ENCODE measurements at regions not wholly inside any gene's neighbourhood (a gene's known extent, or its start where the extent isn't known, plus 50 kb on each side); places are given as distances from the start of the nearest gene placed in this dataset.

- TF ChIP-seq CTCF (conservative IDR thresholded peaks at IDR 0.05 in 1 of 2, IDR thresholded peaks at IDR 0.05 in 1 of 2; ENCODE audit: low read depth in 1 of 2, low read length in 2 of 2) = no peak
- no peak for TF ChIP-seq EZH2 (IDR thresholded peaks at IDR 0.05; ENCODE audit: low read length, missing control alignments)
Measured at GRCh38 chr7:125253452-125254190, 324.0 kb upstream of the POT1 start.

Measured in fibroblast of lung (primary cell).